DND-41 (cell line): ENCODE measurements at regions not wholly inside any gene's neighbourhood (a gene's known extent, or its start where the extent isn't known, plus 50 kb on each side); places are given as distances from the start of the nearest gene placed in this dataset.

ENCODE experiments used
- CTCF ChIP-seq: IDR thresholded peaks from 2 replicates; pipeline ENCODE4 v1.5.1; 2012; ENCODE audit warnings: borderline replicate concordance, low read length, moderate library complexity, mild to moderate bottlenecking; ENCODE audit not compliant: poor library complexity, severe bottlenecking; ENCODE audit errors: extremely low read depth
- EZH2 ChIP-seq: IDR thresholded peaks from 3 replicates; pipeline ENCODE4 v1.6.1; 2012; ENCODE audit warnings: borderline replicate concordance, low read depth, mild to moderate bottlenecking, moderate library complexity, low read length, inconsistent platforms; ENCODE audit not compliant: severe bottlenecking

- TF ChIP-seq CTCF (no peak), EZH2 (no peak)
These were observed 93.7 kb downstream of the ELAPOR2 start for GRCh38 chr7:86965727-86966120.
